Endothelial cell of umbilical vein (primary cell): ENCODE measurements at regions not wholly inside any gene's neighbourhood (a gene's known extent, or its start where the extent isn't known, plus 50 kb on each side); places are given as distances from the start of the nearest gene placed in this dataset.

Source experiments
- BruUV-seq: library from RNA; stranded (reverse); fragments of 400-500 nt; replicated peaks from 2 replicates; lab custom pipeline; 2021; lab: Mats Ljungman, UMichigan
- CTCF ChIA-PET: fragments of 300-600, 350-600 bp; sonication (Branson Sonifier 250); formaldehyde crosslinking; loops from one replicate; lab custom pipeline; 2021; ENCODE audit warnings: antibody characterized with exemption, inconsistent platforms; lab: Charles Lee
- POLR2A ChIA-PET: fragments of 300-600, 350-600 bp; sonication (Branson Sonifier 250); formaldehyde crosslinking; loops from one replicate; lab custom pipeline; 2021; ENCODE audit warnings: antibody characterized with exemption, inconsistent platforms; lab: Charles Lee
- DNase-seq: peaks from one replicate; pipeline ENCODE4 v3.0.0-alpha.2; 2011; ENCODE audit warnings: low read depth, low spot score
- FAIRE-seq: peaks from 2 replicates; lab custom pipeline; 2011; peaks lifted over from hg19 to GRCh38; lab: Jason Lieb, UNC
- H2AFZ ChIP-seq: 2 replicates; pipeline ENCODE4 v1.6.0; 2012; ENCODE audit warnings: low read depth, low read length, control low read depth, inconsistent platforms
- H3K27ac ChIP-seq: 2 replicates; pipeline ENCODE4 v1.5.1; 2011; ENCODE audit warnings: low read depth, mild to moderate bottlenecking, control low read depth, low read length, moderate library complexity; ENCODE audit not compliant: insufficient read depth
- H3K27me3 ChIP-seq, 2 experiments: 2 replicates each; pipeline versions ENCODE4 v1.6.0 to v1.6.1; 2011; ENCODE audit warnings: low read length in 2 of 2, mixed read lengths in 1 of 2; ENCODE audit not compliant: control insufficient read depth in 2 of 2, insufficient read depth in 2 of 2
- H3K36me3 ChIP-seq, 2 experiments: 2 replicates in 1 of 2; 3 replicates in 1 of 2; pipeline ENCODE4 v1.5.1; 2011; ENCODE audit warnings: low read length in 2 of 2, mild to moderate bottlenecking in 1 of 2, moderate library complexity in 1 of 2; ENCODE audit not compliant: control insufficient read depth in 2 of 2, insufficient read depth in 2 of 2; ENCODE audit errors: extremely low read depth in 1 of 2
- H3K4me1 ChIP-seq: 3 replicates; pipeline ENCODE4 v1.5.1; 2011; ENCODE audit warnings: mild to moderate bottlenecking, low read length; ENCODE audit not compliant: control insufficient read depth, insufficient read depth; ENCODE audit errors: extremely low read depth
- H3K4me2 ChIP-seq: 2 replicates; pipeline ENCODE4 v1.6.1; 2011; ENCODE audit warnings: low read length, control low read depth, mixed read lengths; ENCODE audit not compliant: insufficient read depth
- H3K4me3 ChIP-seq, 3 experiments: fragments of 200-600 bp in 1 of 3; sonication (generic), shearing (Covaris generic) in 1 of 3; replicated peaks in 1 of 3; 2 replicates each; pipeline ENCODE4 v1.5.1; 2011 to 2016; ENCODE audit warnings: control low read depth in 3 of 3, low read length in 3 of 3, mild to moderate bottlenecking in 2 of 3, inconsistent platforms in 1 of 3, low read depth in 1 of 3, moderate library complexity in 1 of 3; ENCODE audit not compliant: insufficient read depth in 1 of 3
- H3K79me2 ChIP-seq: 2 replicates; pipeline ENCODE4 v1.6.0; 2012; ENCODE audit warnings: low read length, inconsistent platforms; ENCODE audit not compliant: control insufficient read depth, insufficient read depth
- H3K9ac ChIP-seq: replicated peaks from 2 replicates; pipeline ENCODE3; 2011; ENCODE audit warnings: low read length, control low read depth; ENCODE audit not compliant: insufficient read depth; ENCODE audit errors: extremely low read depth
- H3K9me1 ChIP-seq: replicated peaks from 3 replicates; pipeline ENCODE4 v1.6.0; 2011; ENCODE audit warnings: mild to moderate bottlenecking, low read length; ENCODE audit not compliant: control insufficient read depth, insufficient read depth; ENCODE audit errors: extremely low read depth
- H3K9me3 ChIP-seq: replicated peaks from 2 replicates; pipeline ENCODE4 v1.5.1; 2012; ENCODE audit warnings: low read length, inconsistent platforms; ENCODE audit not compliant: control insufficient read depth, insufficient read depth
- H4K20me1 ChIP-seq: replicated peaks from 2 replicates; pipeline ENCODE3; 2011; ENCODE audit warnings: mild to moderate bottlenecking, low read length; ENCODE audit not compliant: control insufficient read depth, insufficient read depth; ENCODE audit errors: extremely low read depth
- CTCF ChIP-seq, 2 donors: IDR thresholded peaks; 1 replicate in 1 of 2; 2 replicates in 1 of 2; pipeline ENCODE4 v1.5.1; 2011; ENCODE audit warnings: low read length in 2 of 2, mild to moderate bottlenecking in 2 of 2, moderate library complexity in 2 of 2, control low read depth in 1 of 2, inconsistent platforms in 1 of 2, low read depth in 1 of 2; ENCODE audit not compliant: insufficient read depth in 1 of 2; ENCODE audit errors: extremely low read depth in 1 of 2
- EZH2 ChIP-seq: IDR thresholded peaks from 2 replicates; pipeline ENCODE4 v1.6.1; 2012; ENCODE audit warnings: borderline replicate concordance, low read depth, mild to moderate bottlenecking, moderate library complexity, low read length, inconsistent platforms; ENCODE audit not compliant: severe bottlenecking
- FOS ChIP-seq: IDR thresholded peaks from 2 replicates; pipeline ENCODE4 v1.6.1; 2011; ENCODE audit warnings: mild to moderate bottlenecking, low read length, moderate library complexity, borderline replicate concordance; ENCODE audit not compliant: insufficient read depth
- GATA2 ChIP-seq: IDR thresholded peaks from 2 replicates; pipeline ENCODE4 v1.7.0; 2011; ENCODE audit warnings: low read depth, mild to moderate bottlenecking, moderate library complexity, mixed read lengths, low read length; ENCODE audit not compliant: insufficient read length, insufficient read depth
- JUN ChIP-seq: IDR thresholded peaks from 2 replicates; pipeline ENCODE4 v1.6.1; 2011; ENCODE audit warnings: borderline replicate concordance, low read depth; ENCODE audit not compliant: insufficient read length, insufficient read depth
- MAX ChIP-seq: IDR thresholded peaks from 2 replicates; pipeline ENCODE4 v1.6.1; 2011; ENCODE audit not compliant: insufficient read depth, insufficient read length
- MYC ChIP-seq: IDR thresholded peaks from one replicate; pipeline ENCODE4 v1.6.1; 2011; ENCODE audit warnings: mild to moderate bottlenecking, low read depth, low read length
- POLR2A ChIP-seq: IDR thresholded peaks from 2 replicates; pipeline ENCODE4 v1.6.1; 2012; ENCODE audit warnings: low read depth, mild to moderate bottlenecking, control low read depth, low read length
- POLR2AphosphoS5 ChIP-seq: IDR thresholded peaks from 2 replicates; pipeline ENCODE4 v1.6.1; 2012; ENCODE audit warnings: low read depth, mild to moderate bottlenecking, control low read depth, low read length, moderate library complexity; ENCODE audit not compliant: insufficient read depth
- dilution Hi-C: fragments of 300-500 bp; cut with MboI; formaldehyde crosslinking; loops from one replicate; pipeline ENCODE4 v1.15.0; 2019; ENCODE audit warnings: low sequenced_read_pairs; ENCODE audit not compliant: extremely low pct_ligation_motif_present
- intact Hi-C: fragments of 100-400 bp; cut with micrococcal nuclease; formaldehyde crosslinking; loops from one replicate; pipeline ENCODE4 v1.10.0; 2022

- no TSS peak for BruUV-seq
- TF ChIP-seq POLR2AphosphoS5 (no peak), CTCF (IDR thresholded peaks at IDR 0.05; ENCODE audit: extremely low read depth in 1 of 2, insufficient read depth in 1 of 2, low read depth in 1 of 2, low read length in 2 of 2) (no peak), GATA2 (no peak), POLR2A (no peak), JUN (no peak), FOS (no peak), EZH2 (no peak), MAX (no peak), MYC (no peak)
- H3K9ac ChIP-seq: peak overlapping the region; percentile 54
- H3K4me1 ChIP-seq: peaks cover 9% of the 10 kb centered on the region
- peak overlapping the region; percentile 99 for H2AFZ ChIP-seq
- DNase-seq (no peak), FAIRE-seq (no peak)
- no peaks in the 10 kb centered on the region for H3K79me2 ChIP-seq
- H3K9me1 ChIP-seq: no peaks in the 10 kb centered on the region
- no peaks in the 10 kb centered on the region for H3K27me3 ChIP-seq
- ChIA-PET CTCF (interaction anchor here (0.8 to 1.8 kb wide), 9 partner anchors 9 to 261 kb away, joined by 3 to 20 read pairs (median 4); no protein-coding TSS in a partner anchor), POLR2A (interaction anchor here (1.2 kb wide), 1 partner anchor 34 kb away, joined by 3 read pairs; no protein-coding TSS in a partner anchor)
- intact Hi-C loops (loop anchor here (1.0 kb wide), 2 partner anchors 36 to 83 kb away; partner anchors contain the start of gene PELI1), dilution Hi-C loops (no loop called here)
- H3K36me3 ChIP-seq: no peaks in the 10 kb centered on the region
- no peaks in the 10 kb centered on the region for H4K20me1 ChIP-seq
- no peaks in the 10 kb centered on the region for H3K9me3 ChIP-seq
- H3K4me2 ChIP-seq: peak overlapping the region; percentile 98
- no peak overlapping the region for H3K27ac ChIP-seq
- H3K4me3 ChIP-seq: peak overlapping the region; percentile 32 to 72 (median 70)
Measured at GRCh38 chr2:64227603-64228125, 83.4 kb upstream of the PELI1 start.
